Naive thymus-derived CD4-positive, alpha-beta T cell (primary cell): ENCODE measurements at regions not wholly inside any gene's neighbourhood (a gene's known extent, or its start where the extent isn't known, plus 50 kb on each side); places are given as distances from the start of the nearest gene placed in this dataset.
"Not testable (repeated sequence)": the region's sequence is repeated elsewhere in the genome, so short reads cannot be mapped to it uniquely, and the experiment has no call there.

Source experiments
- ATAC-seq: fragments of 150-1000 bp; cut with Tn5 transposase; 2 replicates; pipeline ENCODE4 v1.10.0; 2021; ENCODE audit warnings: mild to moderate bottlenecking, moderate library complexity
- CTCF ChIA-PET: fragments of 350-600 bp; sonication (Branson Sonifier 250); formaldehyde crosslinking; loops from one replicate; lab custom pipeline; 2021; ENCODE audit warnings: antibody characterized with exemption; lab: Charles Lee
- POLR2A ChIA-PET: fragments of 350-600 bp; sonication (Branson Sonifier 250); formaldehyde crosslinking; loops from one replicate; lab custom pipeline; 2021; ENCODE audit warnings: antibody characterized with exemption, inconsistent platforms; lab: Charles Lee
- DNase-seq, 9 donors: peaks; one replicate each; pipeline versions ENCODE4 v3.0.0 to v3.0.0-alpha.2; 2020 to 2022; ENCODE audit warnings: mixed read lengths in 1 of 9
- H3K27ac ChIP-seq: one replicate; pipeline ENCODE4 v1.7.0; 2013; ENCODE audit warnings: mild to moderate bottlenecking, low read depth, low read length, moderate library complexity
- H3K27me3 ChIP-seq, 2 donors: one replicate each; pipeline ENCODE4 v1.7.0; 2013; ENCODE audit warnings: low read length in 2 of 2, mild to moderate bottlenecking in 2 of 2, moderate library complexity in 2 of 2; ENCODE audit not compliant: control insufficient read depth in 2 of 2, insufficient read depth in 2 of 2
- H3K36me3 ChIP-seq, 3 experiments: 1 replicate in 2 of 3; 2 replicates in 1 of 3; pipeline ENCODE4 v1.7.0; 2013; ENCODE audit warnings: low read length in 3 of 3, mild to moderate bottlenecking in 3 of 3, moderate library complexity in 1 of 3; ENCODE audit not compliant: insufficient read depth in 3 of 3, control insufficient read depth in 2 of 3
- H3K4me1 ChIP-seq, 2 donors: one replicate each; pipeline ENCODE4 v1.7.0; 2013; ENCODE audit warnings: low read length in 2 of 2, mild to moderate bottlenecking in 2 of 2, moderate library complexity in 1 of 2; ENCODE audit not compliant: control insufficient read depth in 2 of 2, insufficient read depth in 2 of 2
- H3K4me3 ChIP-seq: 2 replicates; pipeline ENCODE4 v1.7.0; 2013; ENCODE audit warnings: mild to moderate bottlenecking, low read length
- H3K9me3 ChIP-seq, 3 experiments: 1 replicate in 2 of 3; 2 replicates in 1 of 3; pipeline ENCODE4 v1.7.0; 2013; ENCODE audit warnings: low read length in 3 of 3; ENCODE audit not compliant: control insufficient read depth in 2 of 3
- H3K27ac Mint-ChIP-seq, 9 donors: one replicate each; pipeline ENCODE4 v1.8.0; 2020 to 2022; ENCODE audit warnings: mixed read lengths in 9 of 9, mild to moderate bottlenecking in 8 of 9, moderate library complexity in 5 of 9, inconsistent platforms in 2 of 9
- H3K27me3 Mint-ChIP-seq, 5 donors: one replicate each; pipeline ENCODE4 v1.8.0; 2021 to 2022; ENCODE audit warnings: mixed read lengths in 5 of 5, mild to moderate bottlenecking in 1 of 5
- H3K36me3 Mint-ChIP-seq, 5 donors: one replicate each; pipeline ENCODE4 v1.8.0; 2020 to 2022; ENCODE audit warnings: mixed read lengths in 5 of 5, mild to moderate bottlenecking in 3 of 5, inconsistent platforms in 1 of 5
- H3K4me1 Mint-ChIP-seq, 7 donors: one replicate each; pipeline ENCODE4 v1.8.0; 2020 to 2022; ENCODE audit warnings: mixed read lengths in 7 of 7, mild to moderate bottlenecking in 3 of 7, inconsistent platforms in 1 of 7
- H3K4me3 Mint-ChIP-seq, 10 donors: one replicate each; pipeline ENCODE4 v1.8.0; 2020 to 2022; ENCODE audit warnings: mild to moderate bottlenecking in 10 of 10, mixed read lengths in 10 of 10, moderate library complexity in 6 of 10, inconsistent platforms in 2 of 10
- H3K9me3 Mint-ChIP-seq, 11 donors: one replicate each; pipeline ENCODE4 v1.8.0; 2020 to 2022; ENCODE audit warnings: mixed read lengths in 11 of 11, mild to moderate bottlenecking in 4 of 11, inconsistent platforms in 1 of 11, moderate library complexity in 1 of 11
- intact Hi-C, 2 donors: fragments of 100-400 bp; cut with micrococcal nuclease; formaldehyde crosslinking; loops; one replicate each; pipeline ENCODE4 v1.15.1; 2023

DNA sequence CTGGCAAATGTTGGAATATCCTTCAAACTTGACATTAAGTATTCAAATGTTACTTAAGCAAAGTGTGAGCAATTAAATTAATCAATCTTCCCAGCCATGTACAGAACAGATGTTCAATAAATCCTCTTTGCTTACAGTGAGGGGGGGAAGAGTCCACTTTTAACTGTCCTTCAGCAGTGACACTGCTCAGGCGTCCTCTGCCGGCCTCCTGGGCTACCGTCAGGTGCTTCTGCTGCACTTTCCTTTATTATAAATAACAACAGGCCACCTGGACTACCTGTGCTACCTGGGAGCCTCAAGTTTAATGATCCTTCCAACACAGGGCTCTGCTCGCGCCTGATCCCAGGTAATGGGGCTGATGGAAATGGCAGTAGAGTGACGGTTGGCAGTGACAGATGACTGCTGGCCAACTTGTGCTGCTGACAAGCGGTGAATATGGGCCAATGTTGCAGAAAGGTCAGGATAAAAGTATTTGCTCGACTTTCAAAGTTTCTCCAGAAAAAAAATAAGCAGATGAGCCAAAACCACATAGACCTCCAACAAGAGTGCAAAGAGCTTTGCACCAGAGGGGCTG lies 460.0 kb upstream of the ZNF507 start:
- Histone ChIP-seq H3K4me1 (no peaks in the 10 kb centered on the region), H3K4me3 (no peak overlapping the region), H3K9me3 (no peaks in the 10 kb centered on the region), H3K27me3 (no peaks in the 10 kb centered on the region), H3K36me3 (no peaks in the 10 kb centered on the region), H3K27ac (no peak overlapping the region)
- Mint-ChIP-seq H3K4me3 (no peak overlapping the region), H3K9me3 (peaks cover 0 to 14% (median 1%) of the 10 kb centered on the region in 11 donors), H3K36me3 (no peaks in the 10 kb centered on the region), H3K4me1 (no peaks in the 10 kb centered on the region), H3K27ac (no peak overlapping the region), H3K27me3 (peaks cover 0 to 6% (median 3%) of the 10 kb centered on the region in 5 donors)
- DNase-seq: no peak
- no peak for ATAC-seq
- CTCF ChIA-PET: no interaction called here
- intact Hi-C loops: no loop called here
- POLR2A ChIA-PET: no interaction called here

DNA sequence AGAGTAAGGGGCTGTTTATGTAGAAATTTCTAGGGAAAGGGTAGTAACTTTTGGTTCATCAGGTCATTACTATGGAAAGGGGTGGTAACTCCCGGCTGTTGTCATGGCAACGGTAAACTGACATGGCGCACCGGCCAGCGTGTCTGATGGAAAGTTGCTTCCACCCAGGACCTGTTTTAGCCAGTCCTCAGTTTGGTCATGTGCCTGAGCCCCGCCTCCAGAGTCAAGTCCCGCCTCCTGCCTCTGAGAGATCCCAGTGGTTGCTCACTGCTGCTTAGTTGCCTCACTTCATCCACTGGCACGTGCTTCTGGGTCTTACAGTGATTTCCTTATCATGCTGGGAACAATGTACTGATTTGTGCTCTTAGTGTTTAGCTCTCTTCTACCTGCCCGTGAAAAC lies 455.2 kb upstream of the ZNF507 start:
- no peaks in the 10 kb centered on the region for H3K4me1 ChIP-seq
- Mint-ChIP-seq H3K9me3 (peaks cover 0 to 32% (median 11%) of the 10 kb centered on the region in 11 donors), H3K4me3 (no peak overlapping the region), H3K27me3 (peaks cover 0 to 6% (median 0%) of the 10 kb centered on the region in 5 donors), H3K36me3 (peaks cover 0 to 4% (median 0%) of the 10 kb centered on the region in 5 donors), H3K4me1 (no peaks in the 10 kb centered on the region), H3K27ac (no peak overlapping the region)
- DNase-seq (no peak), ATAC-seq (no peak)
- no peaks in the 10 kb centered on the region for H3K36me3 ChIP-seq
- H3K4me3 ChIP-seq: no peak overlapping the region
- POLR2A ChIA-PET: no interaction called here
- CTCF ChIA-PET: no interaction called here
- no peaks in the 10 kb centered on the region for H3K9me3 ChIP-seq
- no peaks in the 10 kb centered on the region for H3K27me3 ChIP-seq
- H3K27ac ChIP-seq: no peak overlapping the region
- intact Hi-C loops: no loop called here

DNA sequence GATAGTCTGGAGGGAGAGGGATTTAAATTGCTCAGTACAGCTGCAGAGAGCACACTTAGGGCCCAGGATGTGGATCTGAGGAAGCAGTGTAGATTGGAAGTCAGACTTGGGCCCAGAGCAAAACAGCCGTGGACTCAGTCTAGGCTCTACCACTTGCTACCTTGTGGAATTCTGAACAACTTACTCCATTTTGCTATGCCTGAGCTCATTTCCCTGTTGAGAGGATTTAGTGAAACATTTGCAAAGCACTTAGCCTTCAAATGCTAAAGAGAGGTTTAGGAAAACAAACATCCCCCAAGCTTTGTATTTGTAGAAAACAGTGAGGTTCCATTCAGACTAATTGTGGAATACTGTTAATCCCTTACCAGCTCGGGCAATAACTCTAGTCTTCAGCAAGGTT lies 453.4 kb upstream of the ZNF507 start:
- Histone ChIP-seq H3K36me3 (no peaks in the 10 kb centered on the region), H3K4me3 (no peak overlapping the region), H3K27ac (no peak overlapping the region), H3K27me3 (no peaks in the 10 kb centered on the region), H3K4me1 (no peaks in the 10 kb centered on the region), H3K9me3 (no peaks in the 10 kb centered on the region)
- intact Hi-C loops: no loop called here
- Mint-ChIP-seq H3K27ac (no peak overlapping the region), H3K4me1 (no peaks in the 10 kb centered on the region), H3K36me3 (peaks cover 0 to 4% (median 0%) of the 10 kb centered on the region in 5 donors), H3K9me3 (peaks cover 0 to 35% (median 11%) of the 10 kb centered on the region in 11 donors), H3K4me3 (no peak overlapping the region), H3K27me3 (peaks cover 0 to 6% (median 3%) of the 10 kb centered on the region in 5 donors)
- ChIA-PET POLR2A (no interaction called here), CTCF (no interaction called here)
- ATAC-seq (no peak), DNase-seq (no peak)

DNA sequence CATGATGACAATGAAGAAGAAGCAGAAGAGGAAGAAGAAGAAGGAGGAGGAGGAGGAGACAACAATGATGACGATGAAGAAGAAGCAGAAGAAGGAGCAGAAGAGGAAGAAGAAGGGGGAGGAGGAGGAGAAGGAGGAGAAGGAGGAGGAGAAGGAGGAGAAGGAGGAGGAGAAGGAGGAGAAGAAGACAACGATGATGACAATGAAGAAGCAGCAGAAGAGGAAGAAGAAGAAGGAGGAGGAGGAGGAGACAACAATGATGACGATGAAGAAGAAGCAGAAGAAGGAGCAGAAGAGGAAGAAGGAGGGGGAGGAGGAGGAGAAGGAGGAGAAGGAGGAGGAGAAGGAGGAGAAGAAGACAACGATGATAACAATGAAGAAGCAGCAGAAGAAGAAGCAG lies 451.9 kb upstream of the ZNF507 start:
- H3K27me3 Mint-ChIP-seq, ATAC-seq, H3K9me3 ChIP-seq, H3K4me1 ChIP-seq, CTCF ChIA-PET, H3K4me3 ChIP-seq, H3K27ac Mint-ChIP-seq, POLR2A ChIA-PET, H3K4me1 Mint-ChIP-seq, intact Hi-C loops, H3K27me3 ChIP-seq, H3K36me3 Mint-ChIP-seq, H3K4me3 Mint-ChIP-seq, H3K36me3 ChIP-seq, DNase-seq, H3K27ac ChIP-seq: not testable (repeated sequence)
- peaks cover 0 to 35% (median 11%) of the 10 kb centered on the region in 11 donors for H3K9me3 Mint-ChIP-seq

DNA sequence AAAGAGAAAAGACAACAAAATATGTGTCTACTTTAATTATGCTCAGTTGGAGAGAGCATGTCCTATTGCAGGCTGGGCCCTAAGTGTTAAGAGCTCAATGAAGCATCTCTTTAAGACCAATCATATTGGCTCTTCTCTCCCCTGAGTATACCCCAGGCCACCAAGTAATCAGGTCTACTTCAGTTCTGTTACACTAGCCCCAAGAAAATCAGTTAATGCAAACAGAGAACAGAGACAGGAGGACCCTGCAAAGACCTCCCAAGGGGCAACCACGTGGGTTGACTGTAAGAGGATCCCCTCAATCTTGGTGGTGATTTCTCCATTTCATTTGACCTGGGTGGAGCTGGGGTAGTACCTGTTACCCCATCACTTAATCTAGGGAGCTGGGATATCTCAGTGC lies 451.0 kb upstream of the ZNF507 start:
- ATAC-seq: no peak
- no peak for DNase-seq
- no peaks in the 10 kb centered on the region for H3K4me1 Mint-ChIP-seq
- no peaks in the 10 kb centered on the region for H3K36me3 ChIP-seq
- intact Hi-C loops: no loop called here
- no peaks in the 10 kb centered on the region for H3K27me3 ChIP-seq
- H3K27ac ChIP-seq: no peak overlapping the region
- CTCF ChIA-PET: no interaction called here
- H3K27ac Mint-ChIP-seq: no peak overlapping the region
- peaks cover 0 to 4% (median 0%) of the 10 kb centered on the region in 5 donors for H3K36me3 Mint-ChIP-seq
- H3K27me3 Mint-ChIP-seq: peaks cover 0 to 3% (median 0%) of the 10 kb centered on the region in 5 donors
- H3K9me3 Mint-ChIP-seq: peaks cover 0 to 35% (median 9%) of the 10 kb centered on the region in 11 donors
- POLR2A ChIA-PET: no interaction called here
- H3K9me3 ChIP-seq: no peaks in the 10 kb centered on the region
- no peak overlapping the region for H3K4me3 ChIP-seq
- H3K4me1 ChIP-seq: no peaks in the 10 kb centered on the region
- H3K4me3 Mint-ChIP-seq: no peak overlapping the region

DNA sequence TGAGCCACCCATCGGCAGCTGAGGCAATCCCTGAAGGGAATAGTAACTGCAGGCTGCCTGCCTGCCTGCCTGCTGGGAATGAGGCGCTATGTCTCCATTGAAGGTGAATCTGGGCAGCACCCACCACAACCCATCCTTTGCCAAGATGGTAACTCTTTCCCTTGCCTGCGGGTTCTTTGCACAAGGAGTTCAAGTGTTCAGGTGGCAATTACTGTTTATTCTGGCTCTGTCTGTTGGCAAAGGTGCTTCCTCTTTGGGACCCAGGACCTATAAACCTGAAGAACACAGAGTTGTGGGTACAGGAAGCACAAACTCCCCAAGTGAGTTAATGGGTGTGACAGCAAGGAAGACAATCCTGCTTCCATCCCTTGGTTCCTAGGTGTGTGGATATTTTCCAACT lies 448.1 kb upstream of the ZNF507 start:
- DNase-seq: no peak
- Mint-ChIP-seq H3K4me3 (no peak overlapping the region), H3K27ac (no peak overlapping the region), H3K9me3 (peaks cover 0 to 18% (median 5%) of the 10 kb centered on the region in 11 donors), H3K27me3 (peaks cover 0 to 3% (median 0%) of the 10 kb centered on the region in 5 donors), H3K4me1 (no peaks in the 10 kb centered on the region), H3K36me3 (no peaks in the 10 kb centered on the region)
- no peaks in the 10 kb centered on the region for H3K4me1 ChIP-seq
- no peak overlapping the region for H3K27ac ChIP-seq
- intact Hi-C loops: no loop called here
- H3K27me3 ChIP-seq: no peaks in the 10 kb centered on the region
- CTCF ChIA-PET: no interaction called here
- no peak for ATAC-seq
- no peaks in the 10 kb centered on the region for H3K36me3 ChIP-seq
- POLR2A ChIA-PET: no interaction called here
- H3K9me3 ChIP-seq: no peaks in the 10 kb centered on the region
- H3K4me3 ChIP-seq: no peak overlapping the region

DNA sequence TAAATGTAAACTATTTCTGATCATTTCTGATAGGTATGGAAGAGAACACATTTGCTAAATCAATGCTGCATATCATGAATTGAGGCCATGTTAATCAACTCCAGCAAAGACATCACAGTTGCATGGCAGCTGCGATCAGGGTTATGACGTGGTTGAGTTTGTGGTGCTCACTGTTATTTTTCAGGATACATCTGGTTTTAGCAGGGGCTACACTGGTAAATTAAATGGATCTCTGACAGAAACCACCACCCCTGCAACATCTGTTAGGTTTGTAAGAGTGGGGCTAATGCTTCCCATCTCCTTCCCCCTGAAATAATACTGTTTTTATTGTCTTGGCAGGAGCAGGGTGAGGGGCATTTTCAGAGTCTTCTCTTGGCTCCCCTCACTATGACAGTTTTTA lies 444.4 kb upstream of the ZNF507 start:
- Histone ChIP-seq H3K36me3 (no peaks in the 10 kb centered on the region), H3K27me3 (no peaks in the 10 kb centered on the region), H3K4me1 (no peaks in the 10 kb centered on the region), H3K27ac (no peak overlapping the region), H3K4me3 (no peak overlapping the region), H3K9me3 (no peaks in the 10 kb centered on the region)
- no peak overlapping the region for H3K27ac Mint-ChIP-seq
- H3K4me3 Mint-ChIP-seq: no peak overlapping the region
- no peak for ATAC-seq
- H3K36me3 Mint-ChIP-seq: no peaks in the 10 kb centered on the region
- peaks cover 0 to 2% (median 0%) of the 10 kb centered on the region in 7 donors for H3K4me1 Mint-ChIP-seq
- no peak for DNase-seq
- H3K27me3 Mint-ChIP-seq: peaks cover 0 to 10% (median 0%) of the 10 kb centered on the region in 5 donors
- POLR2A ChIA-PET: no interaction called here
- CTCF ChIA-PET: no interaction called here
- H3K9me3 Mint-ChIP-seq: peaks cover 0 to 8% (median 5%) of the 10 kb centered on the region in 11 donors
- intact Hi-C loops: no loop called here
